ENCODE measurements at regions not wholly inside any gene's neighbourhood (a gene's known extent, or its start where the extent isn't known, plus 50 kb on each side); places are given as distances from the start of the nearest gene placed in this dataset.

GRCh38 chr3:140809316-140809715, 131.5 kb downstream of the TRIM42 start:
- no peak for TF ChIP-seq CTCF (IDR thresholded peaks at IDR 0.05)
- no peak for TF ChIP-seq POLR2A (IDR thresholded peaks at IDR 0.05)
